SK-N-SH treated with all-trans-retinoic acid at 6 μM for 48 hours (cell line): ENCODE measurements at regions not wholly inside any gene's neighbourhood (a gene's known extent, or its start where the extent isn't known, plus 50 kb on each side); places are given as distances from the start of the nearest gene placed in this dataset.

Experiments used
- CREB5 ChIP-seq: fragments of 250-450 bp; sonication (Bioruptor Pico); IDR thresholded peaks from 2 replicates; pipeline ENCODE4 v1.5.1; 2020; ENCODE audit warnings: low read depth, mild to moderate bottlenecking, moderate library complexity
- ESRRG ChIP-seq: fragments of 250-450 bp; sonication (Bioruptor Pico); IDR thresholded peaks from 2 replicates; pipeline ENCODE4 v1.6.1; 2021; ENCODE audit warnings: mild to moderate bottlenecking
- OSR1 ChIP-seq: fragments of 250-450 bp; sonication (Bioruptor Pico); IDR thresholded peaks from 2 replicates; pipeline ENCODE4 v1.8.0; 2022; ENCODE audit warnings: moderate library complexity, mild to moderate bottlenecking, inconsistent platforms
- PATZ1 ChIP-seq: fragments of 250-450 bp; sonication (Bioruptor Pico); IDR thresholded peaks from 2 replicates; pipeline ENCODE4 v1.8.0; 2020; ENCODE audit warnings: mild to moderate bottlenecking, moderate library complexity, borderline replicate concordance
- SNAI2 ChIP-seq: fragments of 250-450 bp; sonication (Bioruptor Pico); IDR thresholded peaks from 2 replicates; pipeline ENCODE4 v1.5.0; 2020; ENCODE audit warnings: mild to moderate bottlenecking, moderate library complexity

- TF ChIP-seq ESRRG: no peak
- TF ChIP-seq PATZ1: no peak
- no peak for TF ChIP-seq OSR1 (CRISPR knock-in tag)
- no peak for TF ChIP-seq SNAI2 (CRISPR knock-in tag)
- no peak for TF ChIP-seq CREB5 (CRISPR knock-in tag)
Measured at GRCh38 chr15:37291920-37292319, 191.6 kb upstream of the MEIS2 start.
